GM18520 (cell line): ENCODE measurements at regions not wholly inside any gene's neighbourhood (a gene's known extent, or its start where the extent isn't known, plus 50 kb on each side); places are given as distances from the start of the nearest gene placed in this dataset.

Experiments used
- ATAC-seq: cut with Tn5 transposase; IDR thresholded peaks from one replicate; pipeline ENCODE4 v1.9.1; 2021; ENCODE audit not compliant: unreplicated experiment

DNA sequence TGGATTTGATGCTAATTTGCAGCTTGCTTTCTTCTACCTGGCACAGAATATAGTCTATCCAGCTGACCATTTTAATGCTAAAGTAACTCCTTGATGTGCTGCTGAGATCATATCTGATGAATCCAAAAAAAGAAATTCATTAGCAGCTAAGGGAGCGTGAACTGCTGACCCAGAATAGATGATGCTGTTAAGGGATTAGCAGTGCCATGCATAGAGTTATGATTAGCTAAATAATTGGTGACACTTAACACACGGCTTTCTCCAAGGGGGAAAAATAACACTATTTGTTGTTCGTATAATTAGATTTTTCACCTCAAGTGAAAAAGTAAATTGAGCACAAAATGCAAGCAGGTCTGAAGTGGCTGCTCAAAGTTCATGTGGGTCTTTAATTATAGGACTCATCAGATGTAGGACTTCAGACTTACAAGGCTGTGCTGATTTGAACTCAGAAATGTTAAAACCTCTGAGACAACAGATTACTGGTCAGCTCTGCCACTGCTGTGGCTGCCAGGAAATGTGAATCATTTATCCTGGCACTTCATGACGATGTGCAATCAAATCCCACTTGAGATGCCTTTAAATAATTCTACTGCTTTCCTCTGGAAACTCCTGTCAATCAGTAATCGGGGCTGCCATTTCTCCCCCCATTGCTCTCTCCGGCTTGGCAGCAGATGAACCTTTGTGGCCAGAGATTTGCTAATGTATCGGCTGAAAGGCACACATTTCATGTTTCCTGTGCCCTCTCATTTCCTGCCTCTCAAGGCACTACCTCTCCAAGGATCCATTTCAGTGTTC, 291.6 kb upstream of the C9orf72 start:
- no peak for ATAC-seq

DNA sequence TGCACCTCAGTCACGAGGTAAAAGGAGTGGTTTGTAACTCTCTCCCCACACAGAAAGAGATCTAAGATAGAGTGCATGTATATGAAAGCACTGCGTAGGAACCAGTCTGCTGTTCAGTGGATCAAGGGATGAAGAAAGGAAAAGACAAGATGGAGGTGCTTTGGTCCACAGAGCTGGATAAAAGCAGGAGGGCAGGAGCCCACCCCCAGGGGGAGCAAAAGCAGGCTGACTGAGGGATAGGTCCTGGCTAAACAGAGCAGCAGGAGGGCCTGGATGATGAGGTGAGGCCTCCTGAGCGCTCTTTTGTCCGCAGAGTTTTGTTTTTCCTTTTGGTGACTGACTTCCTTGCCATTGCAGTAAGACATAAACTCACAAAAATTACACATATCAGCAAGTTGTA, 293.5 kb upstream of the C9orf72 start:
- ATAC-seq: no peak

DNA sequence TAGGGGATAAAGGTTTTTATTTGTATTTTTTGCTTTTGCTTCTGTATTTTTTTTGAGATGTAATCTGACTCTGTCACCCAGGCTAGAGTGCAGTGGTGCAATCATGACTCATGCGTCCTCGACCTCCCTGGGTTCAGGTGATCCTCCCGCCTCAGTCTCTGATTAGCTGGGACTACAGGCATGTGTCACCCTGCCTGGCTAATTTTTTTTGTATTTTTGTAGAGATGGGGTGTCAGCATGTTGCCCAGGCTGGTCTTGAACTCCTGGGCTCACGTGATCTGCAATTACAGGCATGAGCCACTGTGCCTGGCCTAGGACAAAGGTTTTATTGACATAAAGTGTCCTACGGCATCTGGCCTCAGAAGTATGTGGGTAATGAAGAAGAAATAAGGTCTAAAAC, 297.1 kb upstream of the C9orf72 start:
- ATAC-seq: no peak

DNA sequence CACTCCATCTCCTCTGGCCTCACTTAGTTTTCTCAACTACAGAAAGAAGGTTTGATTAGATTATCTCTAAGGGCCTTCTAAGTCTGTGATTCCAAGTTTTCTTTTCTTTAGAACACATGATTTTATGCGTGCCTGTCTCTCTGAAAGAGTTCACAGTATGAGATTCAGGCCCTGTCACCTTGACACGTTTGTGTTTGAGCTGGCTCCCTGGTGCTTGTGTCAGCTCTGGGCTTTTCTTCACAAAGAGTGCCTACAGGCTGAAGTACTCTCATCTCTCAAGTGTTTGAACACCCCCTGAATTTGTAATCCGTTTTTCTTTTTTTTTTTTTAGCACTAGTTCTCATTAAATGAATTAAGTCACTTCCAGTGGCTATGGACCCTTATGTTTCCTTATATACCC, 306.9 kb upstream of the C9orf72 start:
- no peak for ATAC-seq

DNA sequence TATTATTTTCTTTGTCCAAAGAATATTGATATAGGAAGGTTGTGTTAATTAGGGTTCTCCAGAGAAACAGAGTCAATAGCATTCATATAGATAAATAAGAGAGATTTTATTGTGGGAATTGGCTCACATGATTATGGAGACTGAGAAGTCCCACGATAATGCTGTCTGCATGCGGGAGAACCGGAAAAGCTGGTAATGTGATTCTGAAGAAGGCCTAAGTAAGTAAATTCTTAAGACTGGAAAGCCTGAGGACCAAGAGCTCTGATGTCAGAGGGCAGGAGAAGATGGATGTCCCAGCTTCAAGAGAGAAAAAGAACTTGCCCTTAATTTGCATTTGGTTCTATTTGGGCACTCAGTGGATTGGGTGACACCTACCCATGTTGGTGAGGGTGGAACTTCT, 307.4 kb upstream of the C9orf72 start:
- no peak for ATAC-seq

DNA sequence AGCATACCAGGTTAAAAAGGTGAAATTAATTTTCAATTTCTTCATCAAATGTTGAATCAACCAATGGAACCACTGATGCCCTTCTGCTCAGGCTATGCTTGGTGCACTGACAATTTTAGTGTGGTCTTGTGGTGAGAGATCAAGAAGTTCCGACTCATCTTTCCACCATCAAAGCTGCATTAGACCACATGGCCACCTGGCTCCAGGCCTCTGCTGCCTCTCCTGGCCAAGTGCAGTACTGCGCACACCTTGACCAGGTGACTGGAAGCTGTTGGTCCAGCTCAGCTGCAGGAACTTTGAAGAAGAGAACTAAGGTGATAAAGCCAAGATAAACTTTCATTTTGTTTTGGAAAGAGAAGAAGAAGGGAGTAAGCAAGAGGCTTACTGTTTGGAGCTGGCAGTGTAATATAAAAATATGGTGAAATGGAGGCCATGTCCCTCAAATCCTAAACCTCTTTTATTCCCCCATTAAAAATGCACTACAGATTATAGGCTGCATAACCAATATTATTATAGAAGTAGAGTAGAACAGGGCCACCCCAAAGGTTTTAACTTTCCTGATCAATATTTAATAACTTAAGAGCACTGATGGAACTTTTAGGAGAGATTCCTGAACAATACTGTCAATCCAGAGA, 315.5 kb upstream of the C9orf72 start:
- peak; percentile 93 for ATAC-seq

DNA sequence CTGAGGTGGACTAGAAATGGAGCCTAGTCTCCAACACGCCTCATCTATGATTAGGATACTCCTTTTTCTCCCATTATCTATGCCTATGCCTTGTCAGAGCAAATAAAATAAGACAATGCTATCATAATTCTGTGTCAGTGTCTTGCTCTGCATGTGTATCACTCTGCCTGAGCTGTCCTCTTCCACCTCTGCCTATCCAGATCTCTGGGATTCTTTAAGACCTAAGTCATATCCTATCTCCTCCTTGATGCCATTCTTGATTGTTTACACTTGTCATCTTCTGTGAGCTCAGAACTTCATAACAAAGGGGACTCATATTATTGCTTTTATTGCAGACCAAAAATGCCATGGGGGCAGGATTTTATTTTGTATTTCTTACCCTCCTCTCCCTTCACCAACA, 351.2 kb upstream of the C9orf72 start:
- no peak for ATAC-seq

DNA sequence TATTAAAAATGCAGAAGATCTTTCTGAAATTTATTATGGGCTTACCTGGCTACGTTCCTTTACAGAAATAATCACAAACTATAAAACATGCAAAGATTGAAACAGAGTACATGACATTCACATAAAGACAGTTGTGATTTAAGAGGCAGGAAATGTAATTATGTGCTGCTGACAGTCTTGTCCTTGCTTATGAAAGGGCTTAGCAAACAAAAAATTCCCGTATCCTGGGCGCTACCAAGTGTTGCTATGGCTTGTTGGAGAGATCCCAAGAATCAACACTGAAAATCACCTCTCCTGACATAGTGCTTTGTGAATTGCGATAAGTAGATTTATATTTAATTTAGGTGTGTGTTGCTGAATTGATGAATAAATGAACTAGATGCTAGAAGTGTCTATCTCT, 352.5 kb upstream of the C9orf72 start:
- no peak for ATAC-seq

DNA sequence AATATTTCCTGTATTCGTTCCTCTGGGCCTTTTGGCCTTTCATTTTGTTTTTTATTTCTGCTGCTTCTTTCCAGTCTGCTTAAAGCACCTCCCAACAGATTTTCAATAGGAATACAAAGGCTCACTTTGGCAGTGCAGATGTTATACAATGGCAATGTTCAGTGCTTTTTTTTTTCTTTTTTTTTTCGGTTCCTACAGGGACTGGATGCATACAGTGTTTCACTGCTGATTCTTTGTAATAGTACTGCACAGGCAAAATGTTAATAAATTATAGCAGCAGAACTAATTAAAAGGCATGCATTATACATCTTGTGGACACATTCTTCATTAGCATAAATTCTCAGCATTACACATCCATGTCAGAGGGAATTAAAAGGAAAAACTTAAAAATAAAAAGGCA, 356.6 kb upstream of the C9orf72 start:
- ATAC-seq: no peak

GRCh38 chr9:27933210-27934025, 360.1 kb upstream of the C9orf72 start:
- no peak for ATAC-seq

DNA sequence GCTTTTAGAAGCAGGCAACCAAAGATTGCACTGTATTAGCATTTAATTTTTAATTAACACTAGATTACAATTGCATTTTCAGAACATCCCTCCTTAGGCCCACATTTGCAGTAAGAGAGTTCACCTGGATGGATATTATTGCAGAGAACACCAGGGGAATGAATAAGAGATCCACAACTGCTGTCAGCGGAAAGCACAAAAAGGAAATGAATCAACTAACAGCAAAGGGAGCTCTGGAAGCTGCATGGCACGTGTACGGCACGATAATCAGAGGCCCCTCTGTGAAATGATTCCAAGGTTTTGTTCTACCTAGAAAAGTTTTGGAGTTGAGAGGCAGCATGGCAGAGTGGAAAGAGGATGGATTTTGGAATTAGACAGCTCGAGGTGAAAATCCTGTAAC, 361.2 kb upstream of the C9orf72 start:
- no peak for ATAC-seq

DNA sequence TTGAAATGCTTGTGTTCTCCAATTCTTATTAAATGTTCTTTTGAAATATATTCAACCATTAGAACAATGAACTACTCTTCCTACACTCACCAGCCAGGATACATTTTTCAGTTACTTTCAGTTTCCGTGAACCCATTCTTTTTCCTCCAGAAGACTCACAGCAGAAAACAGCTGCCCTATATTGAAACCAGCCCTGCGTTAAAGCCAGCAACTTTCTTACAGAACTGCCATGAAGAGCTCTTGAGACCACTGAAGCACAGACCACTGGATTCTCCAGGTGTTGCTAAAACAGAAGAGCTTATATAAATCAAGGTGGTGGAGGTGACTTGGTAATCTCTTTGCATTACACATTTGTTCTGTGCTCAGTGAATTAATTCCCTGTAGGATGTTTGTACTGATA, 365.9 kb upstream of the C9orf72 start:
- ATAC-seq: no peak

- ATAC-seq: no peak
Measured at GRCh38 chr9:27940535-27940934, 367.3 kb upstream of the C9orf72 start.

GRCh38 chr9:27943501-27943900, 370.2 kb upstream of the C9orf72 start:
- no peak for ATAC-seq

DNA sequence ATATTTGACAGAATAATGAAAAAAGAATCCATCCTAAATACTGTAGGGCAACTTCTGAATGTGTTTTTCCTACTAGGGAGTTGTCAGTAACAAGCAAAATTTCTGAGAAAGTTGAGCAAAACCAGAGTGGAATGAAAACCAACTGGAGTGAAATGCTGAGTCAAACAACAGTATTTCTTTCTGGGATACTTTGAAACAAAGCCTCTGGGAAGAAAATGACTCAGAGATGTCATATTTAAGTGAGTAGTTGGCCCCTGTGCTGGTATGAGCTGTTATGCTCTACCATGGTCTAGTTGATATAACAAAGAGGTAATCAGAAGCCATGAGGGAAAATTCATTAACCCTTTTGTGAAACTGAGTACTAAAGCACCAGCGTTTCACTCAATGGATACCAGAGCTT, 372.1 kb upstream of the C9orf72 start:
- ATAC-seq: no peak

- no peak for ATAC-seq
Measured at GRCh38 chr9:27950382-27950781, 377.1 kb upstream of the C9orf72 start.

DNA sequence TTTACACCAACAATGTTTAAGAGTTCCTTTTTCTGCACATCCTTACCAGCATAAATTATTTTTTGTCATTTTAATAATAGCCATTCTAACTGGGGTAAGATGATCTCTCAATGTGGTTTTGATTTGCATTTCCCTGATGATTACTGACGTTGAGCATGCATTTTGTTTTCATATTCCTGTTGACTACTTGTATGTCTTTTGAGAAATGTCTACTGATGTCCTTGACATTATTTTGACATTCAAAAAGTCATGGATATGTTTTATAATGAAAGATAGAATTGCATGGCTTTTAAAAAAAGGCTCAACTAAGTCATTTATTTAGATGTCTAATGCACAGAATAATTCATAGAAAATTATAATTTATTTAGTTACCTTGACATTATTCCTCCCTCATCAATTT, 381.6 kb upstream of the C9orf72 start:
- ATAC-seq: no peak

- no peak for ATAC-seq
Measured at GRCh38 chr9:27963836-27964235, 390.6 kb upstream of the C9orf72 start.

- ATAC-seq: no peak
Measured at GRCh38 chr9:27967210-27967609, 393.9 kb upstream of the C9orf72 start.

GRCh38 chr9:27977931-27978330, 404.6 kb upstream of the C9orf72 start:
- no peak for ATAC-seq

DNA sequence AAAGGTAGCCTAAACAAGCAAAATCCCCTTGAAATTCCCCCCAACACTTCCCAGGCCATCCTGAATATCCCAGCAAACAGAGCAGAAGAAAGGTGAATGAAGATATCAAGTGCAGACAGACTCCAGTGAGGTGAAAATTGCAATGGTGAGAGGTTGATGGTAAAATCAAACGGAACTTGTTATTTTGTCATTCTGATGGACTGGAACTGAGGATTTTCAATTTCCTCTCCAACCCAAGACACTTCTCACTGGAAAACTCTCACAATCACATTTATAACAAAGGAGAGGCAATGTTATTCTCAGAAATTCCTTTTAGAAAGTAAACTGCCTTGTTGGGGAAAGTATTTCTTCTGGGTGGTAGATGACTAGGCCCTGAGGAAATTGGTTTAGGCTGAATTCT, 412.4 kb upstream of the C9orf72 start:
- no peak for ATAC-seq

GRCh38 chr9:27990524-27990923, 417.2 kb upstream of the C9orf72 start:
- peak; percentile 99 for ATAC-seq
